HG03159 (cell line): ENCODE measurements at regions not wholly inside any gene's neighbourhood (a gene's known extent, or its start where the extent isn't known, plus 50 kb on each side); places are given as distances from the start of the nearest gene placed in this dataset.

Source experiments
- ATAC-seq: cut with Tn5 transposase; IDR thresholded peaks from one replicate; pipeline ENCODE4 v1.9.1; 2021; ENCODE audit warnings: mild to moderate bottlenecking, moderate library complexity; ENCODE audit not compliant: unreplicated experiment

- no peak for ATAC-seq
Observed at GRCh38 chr4:124188595-124188994, 523.9 kb downstream of the ANKRD50 start.

- ATAC-seq = no peak
Observed at GRCh38 chr4:124189545-124189944, 523.0 kb downstream of the ANKRD50 start.

GRCh38 chr4:124191329-124191728, 521.2 kb downstream of the ANKRD50 start:
- ATAC-seq = no peak

- no peak for ATAC-seq
Observed at GRCh38 chr4:124192544-124192943, 520.0 kb downstream of the ANKRD50 start.

GRCh38 chr4:124199185-124199584, 513.3 kb downstream of the ANKRD50 start:
- no peak for ATAC-seq

GRCh38 chr4:124199755-124200154, 512.8 kb downstream of the ANKRD50 start:
- no peak for ATAC-seq

GRCh38 chr4:124201636-124202035, 510.9 kb downstream of the ANKRD50 start:
- no peak for ATAC-seq

- ATAC-seq = no peak
Observed at GRCh38 chr4:124202099-124202498, 510.4 kb downstream of the ANKRD50 start.

GRCh38 chr4:124203613-124204238, 508.8 kb downstream of the ANKRD50 start:
- no peak for ATAC-seq

- no peak for ATAC-seq
Observed at GRCh38 chr4:124206779-124207605, 505.5 kb downstream of the ANKRD50 start.

GRCh38 chr4:124209211-124209610, 503.3 kb downstream of the ANKRD50 start:
- ATAC-seq = no peak

GRCh38 chr4:124209626-124210025, 502.9 kb downstream of the ANKRD50 start:
- ATAC-seq = no peak

GRCh38 chr4:124210746-124211145, 501.8 kb downstream of the ANKRD50 start:
- no peak for ATAC-seq

- ATAC-seq = no peak
Observed at GRCh38 chr4:124212815-124213630, 499.5 kb downstream of the ANKRD50 start.

GRCh38 chr4:124219389-124219788, 493.1 kb downstream of the ANKRD50 start:
- no peak for ATAC-seq

GRCh38 chr4:124224256-124224655, 488.3 kb downstream of the ANKRD50 start:
- no peak for ATAC-seq

GRCh38 chr4:124227981-124228380, 484.6 kb downstream of the ANKRD50 start:
- no peak for ATAC-seq

- no peak for ATAC-seq
Observed at GRCh38 chr4:124230268-124230667, 482.3 kb downstream of the ANKRD50 start.

GRCh38 chr4:124234771-124235170, 477.8 kb downstream of the ANKRD50 start:
- no peak for ATAC-seq

- ATAC-seq = no peak
Observed at GRCh38 chr4:124243671-124244366, 468.7 kb downstream of the ANKRD50 start.

GRCh38 chr4:124253080-124253479, 459.5 kb downstream of the ANKRD50 start:
- no peak for ATAC-seq
